LNCaP clone FGC (cell line): ENCODE measurements at regions not wholly inside any gene's neighbourhood (a gene's known extent, or its start where the extent isn't known, plus 50 kb on each side); places are given as distances from the start of the nearest gene placed in this dataset.

ENCODE experiments used
- DNase-seq: peaks from one replicate; pipeline ENCODE4 v3.0.0-alpha.2; 2011; ENCODE audit warnings: low read depth
- H3K4me3 ChIP-seq: 2 replicates; pipeline ENCODE4 v1.5.1; 2011; ENCODE audit warnings: mild to moderate bottlenecking, low read depth, low read length, control low read depth
- TF ChIP-seq, protein P1 (sequence below): IDR thresholded peaks from 2 replicates; pipeline ENCODE4 v1.5.1; 2012; ENCODE audit warnings: mild to moderate bottlenecking; ENCODE audit not compliant: control insufficient read depth, insufficient read depth; ENCODE audit errors: extremely low read depth

- H3K4me3 ChIP-seq: no peak overlapping the region
- no peak for DNase-seq
- TF ChIP-seq, protein P1, sequence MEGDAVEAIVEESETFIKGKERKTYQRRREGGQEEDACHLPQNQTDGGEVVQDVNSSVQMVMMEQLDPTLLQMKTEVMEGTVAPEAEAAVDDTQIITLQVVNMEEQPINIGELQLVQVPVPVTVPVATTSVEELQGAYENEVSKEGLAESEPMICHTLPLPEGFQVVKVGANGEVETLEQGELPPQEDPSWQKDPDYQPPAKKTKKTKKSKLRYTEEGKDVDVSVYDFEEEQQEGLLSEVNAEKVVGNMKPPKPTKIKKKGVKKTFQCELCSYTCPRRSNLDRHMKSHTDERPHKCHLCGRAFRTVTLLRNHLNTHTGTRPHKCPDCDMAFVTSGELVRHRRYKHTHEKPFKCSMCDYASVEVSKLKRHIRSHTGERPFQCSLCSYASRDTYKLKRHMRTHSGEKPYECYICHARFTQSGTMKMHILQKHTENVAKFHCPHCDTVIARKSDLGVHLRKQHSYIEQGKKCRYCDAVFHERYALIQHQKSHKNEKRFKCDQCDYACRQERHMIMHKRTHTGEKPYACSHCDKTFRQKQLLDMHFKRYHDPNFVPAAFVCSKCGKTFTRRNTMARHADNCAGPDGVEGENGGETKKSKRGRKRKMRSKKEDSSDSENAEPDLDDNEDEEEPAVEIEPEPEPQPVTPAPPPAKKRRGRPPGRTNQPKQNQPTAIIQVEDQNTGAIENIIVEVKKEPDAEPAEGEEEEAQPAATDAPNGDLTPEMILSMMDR: no peak
Measured at GRCh38 chr19:27851543-27852060, 1361.3 kb downstream of the UQCRFS1 start.

DNA sequence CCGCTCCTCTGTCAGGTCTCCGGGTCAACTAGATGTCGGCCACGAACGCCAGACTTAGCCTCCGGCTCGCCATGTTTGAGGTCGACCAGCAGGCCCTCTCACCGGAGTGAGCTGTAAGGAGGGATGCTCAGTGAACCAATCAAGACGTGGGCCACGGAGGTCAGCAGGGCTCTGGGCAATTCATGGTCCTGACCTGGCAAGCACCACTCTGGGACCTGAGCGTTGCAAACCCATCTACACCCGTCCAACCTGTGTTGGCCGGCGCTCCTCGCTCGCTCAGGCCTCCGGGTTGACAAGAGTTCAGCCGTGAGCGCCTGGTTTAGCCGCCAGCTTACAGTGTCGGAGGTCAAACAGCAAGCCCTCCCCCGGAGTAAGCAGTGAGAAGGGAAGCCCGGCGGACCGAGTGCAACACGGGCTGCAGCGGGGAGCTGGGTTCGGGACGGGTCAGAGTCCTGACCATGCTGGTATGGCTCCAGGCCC is 1361.9 kb downstream of the UQCRFS1 start:
- TF ChIP-seq, protein P1: no peak
- DNase-seq: no peak
- H3K4me3 ChIP-seq: no peak overlapping the region

GRCh38 chr19:27846944-27847343 is 1366.0 kb downstream of the UQCRFS1 start:
- TF ChIP-seq, protein P1: no peak
- H3K4me3 ChIP-seq: no peak overlapping the region
- no peak for DNase-seq

DNA sequence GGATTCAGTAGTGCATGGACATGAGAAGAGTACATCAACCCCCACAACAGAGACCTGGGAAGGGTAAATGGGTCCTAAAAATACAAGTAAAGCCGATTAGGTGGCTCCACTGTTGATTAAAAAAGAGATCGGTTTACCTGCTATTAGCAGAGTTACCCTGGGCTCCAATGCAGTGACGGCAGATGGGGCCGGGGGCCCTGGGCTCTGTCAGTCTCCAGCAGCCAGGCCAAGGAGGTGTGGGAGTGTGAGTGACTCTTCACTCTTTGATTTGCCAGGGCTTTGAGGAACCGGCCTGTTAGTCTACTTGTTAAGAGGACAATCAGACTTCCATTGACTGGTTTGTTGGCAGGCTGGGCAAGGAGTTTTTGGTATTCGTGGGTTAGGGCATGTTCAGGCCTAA is 1368.7 kb downstream of the UQCRFS1 start:
- DNase-seq: no peak
- H3K4me3 ChIP-seq: no peak overlapping the region
- TF ChIP-seq, protein P1: no peak

DNA sequence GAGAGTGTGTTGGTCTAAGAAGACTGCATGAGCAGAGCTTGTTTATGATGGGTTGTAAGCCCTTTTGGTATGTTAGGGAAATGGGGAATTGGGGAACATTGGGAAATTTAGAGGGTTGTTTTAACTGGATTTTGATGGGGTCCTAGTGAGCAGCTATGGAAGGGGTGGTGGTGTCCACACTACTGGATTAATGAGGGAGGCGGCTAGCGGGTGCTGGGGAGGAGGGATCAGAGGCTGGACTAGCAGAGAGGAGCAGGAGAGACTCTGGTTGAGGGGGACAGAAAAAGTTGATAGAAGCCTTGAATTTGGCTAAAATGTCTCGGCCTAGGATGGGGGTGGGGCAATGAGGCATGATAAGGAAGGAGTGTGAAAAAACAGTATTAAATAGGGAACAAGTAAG is 1369.1 kb downstream of the UQCRFS1 start:
- H3K4me3 ChIP-seq: no peak overlapping the region
- no peak for DNase-seq
- TF ChIP-seq, protein P1: no peak

DNA sequence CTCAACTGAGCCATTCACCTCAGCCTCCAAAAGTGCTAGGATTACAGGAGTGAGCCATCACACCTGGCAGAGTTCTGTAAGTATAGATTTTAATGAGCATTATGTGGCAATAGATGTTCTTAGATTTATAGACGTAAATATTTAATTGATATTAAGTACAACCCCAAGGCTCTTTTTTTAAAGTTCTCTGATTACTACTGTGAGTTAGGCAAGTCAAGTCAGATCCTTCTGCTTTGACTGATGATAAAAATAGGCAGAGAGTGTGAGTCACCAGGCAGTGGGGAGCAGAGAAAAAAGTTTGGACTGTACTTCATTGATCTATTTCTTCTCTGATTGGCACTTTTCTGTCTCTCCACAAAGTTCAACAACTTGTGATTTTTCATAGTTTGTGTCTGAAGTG is 1379.9 kb downstream of the UQCRFS1 start:
- DNase-seq: no peak
- H3K4me3 ChIP-seq: no peak overlapping the region
- TF ChIP-seq, protein P1: no peak

- TF ChIP-seq, protein P1: no peak
- DNase-seq: no peak
Measured at GRCh38 chr19:27828829-27829228, 1384.1 kb downstream of the UQCRFS1 start.

More at GRCh38 chr19:27828829-27829228, 1384.1 kb downstream of the UQCRFS1 start:
- no peak overlapping the region for H3K4me3 ChIP-seq
